GM23338 (cell line): ENCODE measurements at regions not wholly inside any gene's neighbourhood (a gene's known extent, or its start where the extent isn't known, plus 50 kb on each side); places are given as distances from the start of the nearest gene placed in this dataset.

ENCODE experiments used
- ATAC-seq: fragments of 200-7000 bp; cut with Tn5 transposase; 3 replicates; pipeline ENCODE4 v1.9.1; 2020
- DNase-seq: peaks from one replicate; pipeline ENCODE4 v3.0.0-alpha.2; 2015; ENCODE audit warnings: low spot score
- H2AFZ ChIP-seq: fragments of 200-600 bp; sonication (generic); 2 replicates; pipeline ENCODE4 v1.8.0; 2016; ENCODE audit warnings: antibody characterized with exemption, mild to moderate bottlenecking, moderate library complexity
- H3F3A ChIP-seq: fragments of 200-600 bp; sonication (generic); replicated peaks from 2 replicates; pipeline ENCODE4 v1.8.0; 2017; ENCODE audit warnings: antibody characterized with exemption, mixed run types, low read depth
- H3K27ac ChIP-seq: fragments of 200-600 bp; sonication (generic); 2 replicates; pipeline ENCODE4 v1.6.1; 2016; ENCODE audit warnings: low read depth
- H3K27me3 ChIP-seq: fragments of 200-600 bp; sonication (generic); 2 replicates; pipeline ENCODE4 v1.8.0; 2016; ENCODE audit warnings: mild to moderate bottlenecking, mixed run types, moderate library complexity; ENCODE audit not compliant: insufficient read depth
- H3K36me3 ChIP-seq: fragments of 200-600 bp; sonication (generic); 2 replicates; pipeline ENCODE4 v1.8.0; 2016; ENCODE audit warnings: mild to moderate bottlenecking; ENCODE audit not compliant: insufficient read depth
- H3K4me1 ChIP-seq: fragments of 200-600 bp; sonication (generic); 2 replicates; pipeline ENCODE4 v1.8.0; 2016; ENCODE audit warnings: mild to moderate bottlenecking, moderate library complexity; ENCODE audit not compliant: insufficient read depth
- H3K4me2 ChIP-seq: fragments of 200-600 bp; sonication (generic); 2 replicates; pipeline ENCODE4 v1.7.1; 2017; ENCODE audit warnings: mixed run types
- H3K4me3 ChIP-seq: fragments of 200-600 bp; sonication (generic); 2 replicates; pipeline ENCODE4 v1.6.1; 2016; ENCODE audit warnings: mixed run types
- H3K79me2 ChIP-seq: fragments of 200-600 bp; sonication (generic); replicated peaks from 2 replicates; pipeline ENCODE4 v1.8.0; 2017; ENCODE audit warnings: mild to moderate bottlenecking; ENCODE audit not compliant: insufficient read depth
- H3K9me2 ChIP-seq: fragments of 200-600 bp; sonication (generic); 2 replicates; pipeline ENCODE4 v1.8.0; 2017; ENCODE audit not compliant: insufficient read depth
- H4K20me1 ChIP-seq: fragments of 200-600 bp; sonication (generic); replicated peaks from 2 replicates; pipeline ENCODE4 v1.8.0; 2017; ENCODE audit warnings: mild to moderate bottlenecking; ENCODE audit not compliant: insufficient read depth
- H3K27ac Mint-ChIP-seq: 2 replicates; pipeline ENCODE4 v1.8.0; 2020; ENCODE audit warnings: inconsistent platforms, mild to moderate bottlenecking, moderate library complexity, mixed read lengths
- H3K27me3 Mint-ChIP-seq: 3 replicates; pipeline ENCODE4 v1.8.0; 2022; ENCODE audit warnings: low read depth, mild to moderate bottlenecking, moderate library complexity, mixed read lengths, inconsistent platforms; ENCODE audit not compliant: insufficient read depth, poor library complexity
- H3K36me3 Mint-ChIP-seq: 3 replicates; pipeline ENCODE4 v1.8.0; 2021; ENCODE audit warnings: low read depth, mild to moderate bottlenecking, inconsistent platforms, moderate library complexity, mixed read lengths
- H3K4me1 Mint-ChIP-seq: 3 replicates; pipeline ENCODE4 v1.8.0; 2020; ENCODE audit warnings: mild to moderate bottlenecking, inconsistent platforms, mixed read lengths
- H3K4me3 Mint-ChIP-seq: 3 replicates; pipeline ENCODE4 v1.8.0; 2021; ENCODE audit warnings: moderate library complexity, mild to moderate bottlenecking, inconsistent platforms, mixed read lengths
- H3K9me3 Mint-ChIP-seq: 3 replicates; pipeline ENCODE4 v1.8.0; 2020; ENCODE audit warnings: moderate library complexity, mild to moderate bottlenecking, inconsistent platforms, mixed read lengths
- CREB1 ChIP-seq: fragments of 250-450 bp; sonication (Bioruptor Pico); IDR thresholded peaks from 2 replicates; pipeline ENCODE4 v1.5.0; 2020; ENCODE audit warnings: low read depth, mild to moderate bottlenecking, moderate library complexity
- EZH2 ChIP-seq: fragments of 200-600 bp; sonication (generic); IDR thresholded peaks from one replicate; pipeline ENCODE4 v1.8.0; 2017; ENCODE audit warnings: antibody characterized with exemption, mild to moderate bottlenecking, low read depth; ENCODE audit not compliant: unreplicated experiment
- EZH2phosphoT487 ChIP-seq: fragments of 200-600 bp; sonication (generic); IDR thresholded peaks from one replicate; pipeline ENCODE4 v1.8.1; 2018; ENCODE audit warnings: antibody characterized with exemption; ENCODE audit not compliant: unreplicated experiment
- JUNB ChIP-seq: IDR thresholded peaks from one replicate; pipeline ENCODE4 v1.6.1; 2016; ENCODE audit warnings: antibody characterized with exemption; ENCODE audit not compliant: unreplicated experiment
- NANOG ChIP-seq: IDR thresholded peaks from 2 replicates; pipeline ENCODE4 v1.6.1; 2016; ENCODE audit warnings: antibody characterized with exemption, borderline replicate concordance
- POLR2AphosphoS5 ChIP-seq: IDR thresholded peaks from 2 replicates; pipeline ENCODE4 v1.6.1; 2016; ENCODE audit warnings: antibody characterized with exemption, low read depth
- STAT1 ChIP-seq: IDR thresholded peaks from one replicate; pipeline ENCODE4 v1.6.1; 2016; ENCODE audit warnings: antibody characterized with exemption; ENCODE audit not compliant: unreplicated experiment
- ZNF114 ChIP-seq: fragments of 250-450 bp; sonication (Bioruptor Pico); IDR thresholded peaks from 2 replicates; pipeline ENCODE4 v1.5.0; 2020; ENCODE audit warnings: mild to moderate bottlenecking, moderate library complexity
- ZNF331 ChIP-seq: fragments of 250-450 bp; sonication (Bioruptor Pico); IDR thresholded peaks from 2 replicates; pipeline ENCODE4 v1.5.0; 2020; ENCODE audit warnings: low read depth, mild to moderate bottlenecking, moderate library complexity
- TF ChIP-seq, protein P1 (sequence below), 2 experiments: fragments of 200-600 bp in 1 of 2; sonication (generic) in 1 of 2; conservative IDR thresholded peaks; 2 replicates each; pipeline versions ENCODE4 v1.5.1 to v1.6.1; 2016 to 2017; ENCODE audit warnings: antibody characterized with exemption in 2 of 2, low read depth in 2 of 2, mild to moderate bottlenecking in 2 of 2, moderate library complexity in 1 of 2
- TF ChIP-seq, protein P2 (sequence below): fragments of 250-450 bp; sonication (Bioruptor Pico); IDR thresholded peaks from 2 replicates; pipeline ENCODE4 v1.5.0; 2020; ENCODE audit warnings: mild to moderate bottlenecking, moderate library complexity
- TF ChIP-seq, protein P3 (sequence below): IDR thresholded peaks from 2 replicates; pipeline ENCODE4 v1.6.1; 2016; ENCODE audit warnings: antibody characterized with exemption
- TF ChIP-seq, protein P4 (sequence below): IDR thresholded peaks from one replicate; pipeline ENCODE4 v1.6.1; 2018; ENCODE audit warnings: antibody characterized with exemption; ENCODE audit not compliant: unreplicated experiment

DNA sequence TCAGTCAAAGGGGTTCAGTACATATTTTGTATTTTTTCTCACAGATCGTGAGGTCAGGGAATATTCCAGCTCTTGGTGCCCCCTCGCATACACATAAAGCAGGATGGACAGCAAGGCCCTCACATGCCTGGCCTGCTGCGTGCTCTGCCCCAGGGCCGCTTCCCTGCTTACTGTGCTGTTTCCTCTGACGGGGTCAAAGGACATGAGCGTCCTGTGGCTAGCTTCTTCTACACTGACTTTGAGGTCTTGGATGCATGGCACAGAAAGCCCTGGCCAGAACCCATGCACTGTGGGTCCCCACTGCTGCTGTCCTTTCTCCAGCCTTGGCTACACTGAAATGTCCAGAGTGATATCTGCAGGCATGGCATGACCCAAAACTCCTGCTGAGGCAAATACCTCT lies 92.5 kb upstream of the GGTLC1 start:
- DNase-seq (no peak), ATAC-seq (no peak)
- Histone ChIP-seq H3K79me2 (no peaks in the 10 kb centered on the region), H3K4me3 (no peak overlapping the region), H3K4me1 (no peaks in the 10 kb centered on the region), H3K9me2 (no peaks in the 10 kb centered on the region), H2AFZ (no peak overlapping the region), H3F3A (no peaks in the 10 kb centered on the region), H3K27me3 (no peaks in the 10 kb centered on the region), H3K27ac (no peak overlapping the region), H3K4me2 (no peak overlapping the region), H3K36me3 (no peaks in the 10 kb centered on the region), H4K20me1 (no peaks in the 10 kb centered on the region)
- Mint-ChIP-seq H3K9me3 (no peaks in the 10 kb centered on the region; the same call in 2 of the 3 replicates), H3K36me3 (no peaks in the 10 kb centered on the region), H3K4me1 (no peaks in the 10 kb centered on the region), H3K4me3 (no peak overlapping the region), H3K27me3 (peaks cover 3% of the 10 kb centered on the region), H3K27ac (no peak overlapping the region)
- TF ChIP-seq CREB1 (no peak), POLR2AphosphoS5 (no peak), EZH2phosphoT487 (no peak), NANOG (no peak), EZH2 (no peak), STAT1 (no peak), JUNB (no peak), ZNF331 (CRISPR knock-in tag) (no peak), ZNF114 (CRISPR knock-in tag) (no peak)
- TF ChIP-seq, protein P1, sequence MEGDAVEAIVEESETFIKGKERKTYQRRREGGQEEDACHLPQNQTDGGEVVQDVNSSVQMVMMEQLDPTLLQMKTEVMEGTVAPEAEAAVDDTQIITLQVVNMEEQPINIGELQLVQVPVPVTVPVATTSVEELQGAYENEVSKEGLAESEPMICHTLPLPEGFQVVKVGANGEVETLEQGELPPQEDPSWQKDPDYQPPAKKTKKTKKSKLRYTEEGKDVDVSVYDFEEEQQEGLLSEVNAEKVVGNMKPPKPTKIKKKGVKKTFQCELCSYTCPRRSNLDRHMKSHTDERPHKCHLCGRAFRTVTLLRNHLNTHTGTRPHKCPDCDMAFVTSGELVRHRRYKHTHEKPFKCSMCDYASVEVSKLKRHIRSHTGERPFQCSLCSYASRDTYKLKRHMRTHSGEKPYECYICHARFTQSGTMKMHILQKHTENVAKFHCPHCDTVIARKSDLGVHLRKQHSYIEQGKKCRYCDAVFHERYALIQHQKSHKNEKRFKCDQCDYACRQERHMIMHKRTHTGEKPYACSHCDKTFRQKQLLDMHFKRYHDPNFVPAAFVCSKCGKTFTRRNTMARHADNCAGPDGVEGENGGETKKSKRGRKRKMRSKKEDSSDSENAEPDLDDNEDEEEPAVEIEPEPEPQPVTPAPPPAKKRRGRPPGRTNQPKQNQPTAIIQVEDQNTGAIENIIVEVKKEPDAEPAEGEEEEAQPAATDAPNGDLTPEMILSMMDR (conservative IDR thresholded peaks at IDR 0.05; ENCODE audit: low read depth in 2 of 2), result no peak
- TF ChIP-seq, protein P2, sequence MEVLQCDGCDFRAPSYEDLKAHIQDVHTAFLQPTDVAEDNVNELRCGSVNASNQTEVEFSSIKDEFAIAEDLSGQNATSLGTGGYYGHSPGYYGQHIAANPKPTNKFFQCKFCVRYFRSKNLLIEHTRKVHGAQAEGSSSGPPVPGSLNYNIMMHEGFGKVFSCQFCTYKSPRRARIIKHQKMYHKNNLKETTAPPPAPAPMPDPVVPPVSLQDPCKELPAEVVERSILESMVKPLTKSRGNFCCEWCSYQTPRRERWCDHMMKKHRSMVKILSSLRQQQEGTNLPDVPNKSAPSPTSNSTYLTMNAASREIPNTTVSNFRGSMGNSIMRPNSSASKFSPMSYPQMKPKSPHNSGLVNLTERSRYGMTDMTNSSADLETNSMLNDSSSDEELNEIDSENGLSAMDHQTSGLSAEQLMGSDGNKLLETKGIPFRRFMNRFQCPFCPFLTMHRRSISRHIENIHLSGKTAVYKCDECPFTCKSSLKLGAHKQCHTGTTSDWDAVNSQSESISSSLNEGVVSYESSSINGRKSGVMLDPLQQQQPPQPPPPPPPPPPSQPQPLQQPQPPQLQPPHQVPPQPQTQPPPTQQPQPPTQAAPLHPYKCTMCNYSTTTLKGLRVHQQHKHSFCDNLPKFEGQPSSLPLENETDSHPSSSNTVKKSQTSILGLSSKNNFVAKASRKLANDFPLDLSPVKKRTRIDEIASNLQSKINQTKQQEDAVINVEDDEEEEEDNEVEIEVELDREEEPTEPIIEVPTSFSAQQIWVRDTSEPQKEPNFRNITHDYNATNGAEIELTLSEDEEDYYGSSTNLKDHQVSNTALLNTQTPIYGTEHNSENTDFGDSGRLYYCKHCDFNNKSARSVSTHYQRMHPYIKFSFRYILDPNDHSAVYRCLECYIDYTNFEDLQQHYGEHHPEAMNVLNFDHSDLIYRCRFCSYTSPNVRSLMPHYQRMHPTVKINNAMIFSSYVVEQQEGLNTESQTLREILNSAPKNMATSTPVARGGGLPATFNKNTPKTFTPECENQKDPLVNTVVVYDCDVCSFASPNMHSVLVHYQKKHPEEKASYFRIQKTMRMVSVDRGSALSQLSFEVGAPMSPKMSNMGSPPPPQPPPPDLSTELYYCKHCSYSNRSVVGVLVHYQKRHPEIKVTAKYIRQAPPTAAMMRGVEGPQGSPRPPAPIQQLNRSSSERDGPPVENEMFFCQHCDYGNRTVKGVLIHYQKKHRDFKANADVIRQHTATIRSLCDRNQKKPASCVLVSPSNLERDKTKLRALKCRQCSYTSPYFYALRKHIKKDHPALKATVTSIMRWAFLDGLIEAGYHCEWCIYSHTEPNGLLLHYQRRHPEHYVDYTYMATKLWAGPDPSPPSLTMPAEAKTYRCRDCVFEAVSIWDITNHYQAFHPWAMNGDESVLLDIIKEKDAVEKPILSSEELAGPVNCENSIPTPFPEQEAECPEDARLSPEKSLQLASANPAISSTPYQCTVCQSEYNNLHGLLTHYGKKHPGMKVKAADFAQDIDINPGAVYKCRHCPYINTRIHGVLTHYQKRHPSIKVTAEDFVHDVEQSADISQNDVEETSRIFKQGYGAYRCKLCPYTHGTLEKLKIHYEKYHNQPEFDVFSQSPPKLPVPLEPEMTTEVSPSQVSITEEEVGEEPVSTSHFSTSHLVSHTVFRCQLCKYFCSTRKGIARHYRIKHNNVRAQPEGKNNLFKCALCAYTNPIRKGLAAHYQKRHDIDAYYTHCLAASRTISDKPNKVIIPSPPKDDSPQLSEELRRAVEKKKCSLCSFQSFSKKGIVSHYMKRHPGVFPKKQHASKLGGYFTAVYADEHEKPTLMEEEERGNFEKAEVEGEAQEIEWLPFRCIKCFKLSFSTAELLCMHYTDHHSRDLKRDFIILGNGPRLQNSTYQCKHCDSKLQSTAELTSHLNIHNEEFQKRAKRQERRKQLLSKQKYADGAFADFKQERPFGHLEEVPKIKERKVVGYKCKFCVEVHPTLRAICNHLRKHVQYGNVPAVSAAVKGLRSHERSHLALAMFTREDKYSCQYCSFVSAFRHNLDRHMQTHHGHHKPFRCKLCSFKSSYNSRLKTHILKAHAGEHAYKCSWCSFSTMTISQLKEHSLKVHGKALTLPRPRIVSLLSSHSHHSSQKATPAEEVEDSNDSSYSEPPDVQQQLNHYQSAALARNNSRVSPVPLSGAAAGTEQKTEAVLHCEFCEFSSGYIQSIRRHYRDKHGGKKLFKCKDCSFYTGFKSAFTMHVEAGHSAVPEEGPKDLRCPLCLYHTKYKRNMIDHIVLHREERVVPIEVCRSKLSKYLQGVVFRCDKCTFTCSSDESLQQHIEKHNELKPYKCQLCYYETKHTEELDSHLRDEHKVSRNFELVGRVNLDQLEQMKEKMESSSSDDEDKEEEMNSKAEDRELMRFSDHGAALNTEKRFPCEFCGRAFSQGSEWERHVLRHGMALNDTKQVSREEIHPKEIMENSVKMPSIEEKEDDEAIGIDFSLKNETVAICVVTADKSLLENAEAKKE (CRISPR knock-in tag), result no peak
- TF ChIP-seq, protein P3, sequence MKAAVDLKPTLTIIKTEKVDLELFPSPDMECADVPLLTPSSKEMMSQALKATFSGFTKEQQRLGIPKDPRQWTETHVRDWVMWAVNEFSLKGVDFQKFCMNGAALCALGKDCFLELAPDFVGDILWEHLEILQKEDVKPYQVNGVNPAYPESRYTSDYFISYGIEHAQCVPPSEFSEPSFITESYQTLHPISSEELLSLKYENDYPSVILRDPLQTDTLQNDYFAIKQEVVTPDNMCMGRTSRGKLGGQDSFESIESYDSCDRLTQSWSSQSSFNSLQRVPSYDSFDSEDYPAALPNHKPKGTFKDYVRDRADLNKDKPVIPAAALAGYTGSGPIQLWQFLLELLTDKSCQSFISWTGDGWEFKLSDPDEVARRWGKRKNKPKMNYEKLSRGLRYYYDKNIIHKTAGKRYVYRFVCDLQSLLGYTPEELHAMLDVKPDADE, result no peak
- TF ChIP-seq, protein P4, sequence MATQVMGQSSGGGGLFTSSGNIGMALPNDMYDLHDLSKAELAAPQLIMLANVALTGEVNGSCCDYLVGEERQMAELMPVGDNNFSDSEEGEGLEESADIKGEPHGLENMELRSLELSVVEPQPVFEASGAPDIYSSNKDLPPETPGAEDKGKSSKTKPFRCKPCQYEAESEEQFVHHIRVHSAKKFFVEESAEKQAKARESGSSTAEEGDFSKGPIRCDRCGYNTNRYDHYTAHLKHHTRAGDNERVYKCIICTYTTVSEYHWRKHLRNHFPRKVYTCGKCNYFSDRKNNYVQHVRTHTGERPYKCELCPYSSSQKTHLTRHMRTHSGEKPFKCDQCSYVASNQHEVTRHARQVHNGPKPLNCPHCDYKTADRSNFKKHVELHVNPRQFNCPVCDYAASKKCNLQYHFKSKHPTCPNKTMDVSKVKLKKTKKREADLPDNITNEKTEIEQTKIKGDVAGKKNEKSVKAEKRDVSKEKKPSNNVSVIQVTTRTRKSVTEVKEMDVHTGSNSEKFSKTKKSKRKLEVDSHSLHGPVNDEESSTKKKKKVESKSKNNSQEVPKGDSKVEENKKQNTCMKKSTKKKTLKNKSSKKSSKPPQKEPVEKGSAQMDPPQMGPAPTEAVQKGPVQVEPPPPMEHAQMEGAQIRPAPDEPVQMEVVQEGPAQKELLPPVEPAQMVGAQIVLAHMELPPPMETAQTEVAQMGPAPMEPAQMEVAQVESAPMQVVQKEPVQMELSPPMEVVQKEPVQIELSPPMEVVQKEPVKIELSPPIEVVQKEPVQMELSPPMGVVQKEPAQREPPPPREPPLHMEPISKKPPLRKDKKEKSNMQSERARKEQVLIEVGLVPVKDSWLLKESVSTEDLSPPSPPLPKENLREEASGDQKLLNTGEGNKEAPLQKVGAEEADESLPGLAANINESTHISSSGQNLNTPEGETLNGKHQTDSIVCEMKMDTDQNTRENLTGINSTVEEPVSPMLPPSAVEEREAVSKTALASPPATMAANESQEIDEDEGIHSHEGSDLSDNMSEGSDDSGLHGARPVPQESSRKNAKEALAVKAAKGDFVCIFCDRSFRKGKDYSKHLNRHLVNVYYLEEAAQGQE, result no peak
